ENCODE measurements at regions not wholly inside any gene's neighbourhood (a gene's known extent, or its start where the extent isn't known, plus 50 kb on each side); places are given as distances from the start of the nearest gene placed in this dataset.

DNA sequence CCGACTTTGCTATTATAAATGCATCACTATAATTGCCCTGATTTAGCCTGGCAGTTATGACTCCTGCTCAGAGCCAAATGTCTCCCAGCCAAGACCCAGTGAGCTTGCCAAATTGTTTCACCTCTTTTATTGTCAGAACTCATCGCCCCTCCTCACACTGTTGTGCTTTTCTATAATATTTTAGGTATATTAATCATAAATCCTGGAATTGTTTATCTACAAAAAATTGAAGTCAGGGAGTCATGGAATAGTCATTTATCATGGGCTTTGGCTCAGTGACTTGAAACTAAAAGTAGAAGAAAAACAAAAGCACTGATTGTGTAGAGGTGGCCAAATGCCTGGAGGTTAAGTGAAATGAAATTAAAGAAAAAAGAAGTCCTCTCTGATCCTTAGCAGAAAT, 85.6 kb downstream of the PFDN4 start:
- no peak overlapping the region for H3K27ac ChIP-seq (ENCODE audit: low read depth, low read length, poor library complexity, severe bottlenecking)
- H3K36me3 ChIP-seq (ENCODE audit: insufficient read depth, low read length), result no peaks in the 10 kb centered on the region
- H3K9me2 ChIP-seq (ENCODE audit: insufficient read depth, low read length), result no peaks in the 10 kb centered on the region
- H3K9me3 ChIP-seq (ENCODE audit: low read length), result no peaks in the 10 kb centered on the region
- BruUV-seq (replicated peaks), result no TSS peak
- CTCF ChIA-PET (ENCODE audit: unreplicated experiment), result no interaction called here
- no peak for DNase-seq (ENCODE audit: low spot score)
- H3K4me2 ChIP-seq (ENCODE audit: low read length), result no peak overlapping the region
- H3K4me1 ChIP-seq (ENCODE audit: insufficient read depth, low read length, poor library complexity, severe bottlenecking), result no peaks in the 10 kb centered on the region
- H3K79me2 ChIP-seq (ENCODE audit: insufficient read depth, low read depth, low read length), result no peaks in the 10 kb centered on the region
- POLR2A ChIA-PET, result interaction anchor here (0.7 kb wide), 1 partner anchor 14 kb away, joined by 3 read pairs; no protein-coding TSS in a partner anchor
- H4K20me1 ChIP-seq (ENCODE audit: insufficient read depth, low read length), result no peaks in the 10 kb centered on the region
- H3K4me3 ChIP-seq (ENCODE audit: low read depth, low read length, poor library complexity, severe bottlenecking), result no peak overlapping the region
- intact Hi-C loops (cut with micrococcal nuclease; ENCODE audit: unreplicated experiment), result no loop called here
- TF ChIP-seq, protein P1, sequence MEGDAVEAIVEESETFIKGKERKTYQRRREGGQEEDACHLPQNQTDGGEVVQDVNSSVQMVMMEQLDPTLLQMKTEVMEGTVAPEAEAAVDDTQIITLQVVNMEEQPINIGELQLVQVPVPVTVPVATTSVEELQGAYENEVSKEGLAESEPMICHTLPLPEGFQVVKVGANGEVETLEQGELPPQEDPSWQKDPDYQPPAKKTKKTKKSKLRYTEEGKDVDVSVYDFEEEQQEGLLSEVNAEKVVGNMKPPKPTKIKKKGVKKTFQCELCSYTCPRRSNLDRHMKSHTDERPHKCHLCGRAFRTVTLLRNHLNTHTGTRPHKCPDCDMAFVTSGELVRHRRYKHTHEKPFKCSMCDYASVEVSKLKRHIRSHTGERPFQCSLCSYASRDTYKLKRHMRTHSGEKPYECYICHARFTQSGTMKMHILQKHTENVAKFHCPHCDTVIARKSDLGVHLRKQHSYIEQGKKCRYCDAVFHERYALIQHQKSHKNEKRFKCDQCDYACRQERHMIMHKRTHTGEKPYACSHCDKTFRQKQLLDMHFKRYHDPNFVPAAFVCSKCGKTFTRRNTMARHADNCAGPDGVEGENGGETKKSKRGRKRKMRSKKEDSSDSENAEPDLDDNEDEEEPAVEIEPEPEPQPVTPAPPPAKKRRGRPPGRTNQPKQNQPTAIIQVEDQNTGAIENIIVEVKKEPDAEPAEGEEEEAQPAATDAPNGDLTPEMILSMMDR (conservative IDR thresholded peaks at IDR 0.05; ENCODE audit: low read length), result no peak
- TF ChIP-seq EZH2phosphoT487 (IDR thresholded peaks at IDR 0.05; ENCODE audit: borderline replicate concordance, low read depth, low read length), result no peak
- no peak overlapping the region for H2AFZ ChIP-seq (ENCODE audit: low read length)

DNA sequence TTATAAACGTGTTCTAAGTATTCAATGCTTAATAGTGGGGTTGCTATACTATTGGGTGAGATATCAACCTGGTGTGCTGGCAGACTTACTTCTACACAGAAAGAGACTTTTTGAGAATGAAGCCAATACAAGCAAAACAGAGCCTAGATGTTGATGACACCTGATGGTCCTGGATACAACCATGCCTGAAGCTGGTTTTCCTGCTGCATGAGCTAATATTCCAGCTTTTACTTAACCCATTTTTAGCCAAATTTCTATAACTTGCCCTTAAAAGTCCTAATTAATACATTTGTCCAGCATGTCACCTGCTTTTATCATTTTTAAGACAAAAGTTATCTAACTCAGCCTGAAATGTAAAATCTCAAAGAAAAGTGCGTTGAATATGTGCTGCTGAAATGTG, 86.2 kb downstream of the PFDN4 start:
- no peaks in the 10 kb centered on the region for H4K20me1 ChIP-seq (ENCODE audit: insufficient read depth, low read length)
- no peak for TF ChIP-seq EZH2phosphoT487 (IDR thresholded peaks at IDR 0.05; ENCODE audit: borderline replicate concordance, low read depth, low read length)
- TF ChIP-seq, protein P1 (conservative IDR thresholded peaks at IDR 0.05; ENCODE audit: low read length), result no peak
- no peak overlapping the region for H3K27ac ChIP-seq (ENCODE audit: low read depth, low read length, poor library complexity, severe bottlenecking)
- no peaks in the 10 kb centered on the region for H3K79me2 ChIP-seq (ENCODE audit: insufficient read depth, low read depth, low read length)
- H3K36me3 ChIP-seq (ENCODE audit: insufficient read depth, low read length), result no peaks in the 10 kb centered on the region
- ChIA-PET POLR2A (no interaction called here), CTCF (ENCODE audit: unreplicated experiment) (no interaction called here)
- no peak overlapping the region for H2AFZ ChIP-seq (ENCODE audit: low read length)
- H3K4me3 ChIP-seq (ENCODE audit: low read depth, low read length, poor library complexity, severe bottlenecking), result no peak overlapping the region
- H3K9me3 ChIP-seq (ENCODE audit: low read length), result no peaks in the 10 kb centered on the region
- intact Hi-C loops (cut with micrococcal nuclease; ENCODE audit: unreplicated experiment), result no loop called here
- no peaks in the 10 kb centered on the region for H3K9me2 ChIP-seq (ENCODE audit: insufficient read depth, low read length)
- no peak overlapping the region for H3K4me2 ChIP-seq (ENCODE audit: low read length)
- no peaks in the 10 kb centered on the region for H3K4me1 ChIP-seq (ENCODE audit: insufficient read depth, low read length, poor library complexity, severe bottlenecking)
- BruUV-seq (replicated peaks), result no TSS peak
- DNase-seq (ENCODE audit: low spot score), result no peak

DNA sequence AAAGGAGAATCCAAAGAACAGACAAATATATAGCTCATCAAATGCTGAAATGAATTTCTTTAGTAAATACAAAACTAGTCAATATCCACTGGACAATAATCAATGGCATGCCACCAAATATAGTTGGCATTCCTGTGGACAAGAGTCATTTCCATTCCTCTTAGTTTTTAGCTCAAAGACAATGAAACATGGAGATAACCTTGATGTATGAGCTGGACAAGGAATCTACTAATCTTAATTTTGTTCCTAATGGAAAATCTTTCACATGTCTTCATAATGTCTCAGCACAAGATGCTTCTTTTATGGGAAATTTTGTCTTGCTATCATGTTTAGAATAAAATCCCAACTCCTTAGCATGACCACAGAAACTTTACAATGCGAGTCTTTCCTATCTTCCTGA, 87.8 kb downstream of the PFDN4 start:
- no peak overlapping the region for H2AFZ ChIP-seq (ENCODE audit: low read length)
- TF ChIP-seq, protein P1 (conservative IDR thresholded peaks at IDR 0.05; ENCODE audit: low read length), result no peak
- TF ChIP-seq EZH2phosphoT487 (IDR thresholded peaks at IDR 0.05; ENCODE audit: borderline replicate concordance, low read depth, low read length), result no peak
- intact Hi-C loops (cut with micrococcal nuclease; ENCODE audit: unreplicated experiment), result no loop called here
- H3K9me3 ChIP-seq (ENCODE audit: low read length), result no peaks in the 10 kb centered on the region
- H3K27ac ChIP-seq (ENCODE audit: low read depth, low read length, poor library complexity, severe bottlenecking), result no peak overlapping the region
- no peaks in the 10 kb centered on the region for H3K79me2 ChIP-seq (ENCODE audit: insufficient read depth, low read depth, low read length)
- H3K4me2 ChIP-seq (ENCODE audit: low read length), result no peak overlapping the region
- BruUV-seq (replicated peaks), result no TSS peak
- no peak for DNase-seq (ENCODE audit: low spot score)
- H3K36me3 ChIP-seq (ENCODE audit: insufficient read depth, low read length), result no peaks in the 10 kb centered on the region
- no peaks in the 10 kb centered on the region for H4K20me1 ChIP-seq (ENCODE audit: insufficient read depth, low read length)
- no peak overlapping the region for H3K4me3 ChIP-seq (ENCODE audit: low read depth, low read length, poor library complexity, severe bottlenecking)
- ChIA-PET CTCF (ENCODE audit: unreplicated experiment) (no interaction called here), POLR2A (interaction anchor here (0.6 to 1.2 kb wide), 3 partner anchors 20 to 867 kb away, joined by 3 to 5 read pairs (median 4); no protein-coding TSS in a partner anchor)
- H3K9me2 ChIP-seq (ENCODE audit: insufficient read depth, low read length), result no peaks in the 10 kb centered on the region
- no peaks in the 10 kb centered on the region for H3K4me1 ChIP-seq (ENCODE audit: insufficient read depth, low read length, poor library complexity, severe bottlenecking)

Data from OCI-LY7 (cell line).